ENCODE measurements at regions not wholly inside any gene's neighbourhood (a gene's known extent, or its start where the extent isn't known, plus 50 kb on each side); places are given as distances from the start of the nearest gene placed in this dataset.

DNA sequence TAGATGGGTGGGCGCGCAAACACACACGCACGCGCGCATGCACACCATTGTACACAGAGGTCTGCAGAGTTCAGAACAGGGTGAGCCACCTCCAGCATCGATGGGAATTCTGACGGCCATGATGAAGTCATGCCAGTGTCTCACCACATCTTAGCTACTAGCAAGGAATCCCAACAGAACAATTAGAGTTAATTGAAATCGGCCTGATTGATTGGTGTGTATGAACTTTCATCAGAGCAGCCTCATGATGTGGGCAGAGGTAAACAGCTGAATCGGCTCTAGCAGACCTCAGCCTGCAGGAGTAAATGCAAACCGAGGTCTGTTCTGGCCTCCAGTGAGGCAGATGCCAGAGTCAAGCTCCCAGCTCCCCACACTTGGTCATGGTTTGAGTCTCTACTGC is 200.6 kb downstream of the CBLN1 start:
- TF ChIP-seq, protein P1, sequence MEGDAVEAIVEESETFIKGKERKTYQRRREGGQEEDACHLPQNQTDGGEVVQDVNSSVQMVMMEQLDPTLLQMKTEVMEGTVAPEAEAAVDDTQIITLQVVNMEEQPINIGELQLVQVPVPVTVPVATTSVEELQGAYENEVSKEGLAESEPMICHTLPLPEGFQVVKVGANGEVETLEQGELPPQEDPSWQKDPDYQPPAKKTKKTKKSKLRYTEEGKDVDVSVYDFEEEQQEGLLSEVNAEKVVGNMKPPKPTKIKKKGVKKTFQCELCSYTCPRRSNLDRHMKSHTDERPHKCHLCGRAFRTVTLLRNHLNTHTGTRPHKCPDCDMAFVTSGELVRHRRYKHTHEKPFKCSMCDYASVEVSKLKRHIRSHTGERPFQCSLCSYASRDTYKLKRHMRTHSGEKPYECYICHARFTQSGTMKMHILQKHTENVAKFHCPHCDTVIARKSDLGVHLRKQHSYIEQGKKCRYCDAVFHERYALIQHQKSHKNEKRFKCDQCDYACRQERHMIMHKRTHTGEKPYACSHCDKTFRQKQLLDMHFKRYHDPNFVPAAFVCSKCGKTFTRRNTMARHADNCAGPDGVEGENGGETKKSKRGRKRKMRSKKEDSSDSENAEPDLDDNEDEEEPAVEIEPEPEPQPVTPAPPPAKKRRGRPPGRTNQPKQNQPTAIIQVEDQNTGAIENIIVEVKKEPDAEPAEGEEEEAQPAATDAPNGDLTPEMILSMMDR (IDR thresholded peaks at IDR 0.05; ENCODE audit: low read depth, low read length, poor library complexity, severe bottlenecking) = no peak
- no peak for TF ChIP-seq EZH2phosphoT487 (IDR thresholded peaks at IDR 0.05; ENCODE audit: borderline replicate concordance, low read length)
